Nephron (organoid): ENCODE measurements at regions not wholly inside any gene's neighbourhood (a gene's known extent, or its start where the extent isn't known, plus 50 kb on each side); places are given as distances from the start of the nearest gene placed in this dataset.

Experiments used
- H3K27ac Mint-ChIP-seq, 3 experiments: 2 replicates each; pipeline ENCODE4 v1.8.0; 2020; ENCODE audit warnings: mixed read lengths in 3 of 3, mild to moderate bottlenecking in 2 of 3, moderate library complexity in 1 of 3
- H3K27me3 Mint-ChIP-seq: 2 replicates; pipeline ENCODE4 v1.8.0; 2021; ENCODE audit warnings: low read depth, mild to moderate bottlenecking, moderate library complexity, mixed read lengths
- H3K36me3 Mint-ChIP-seq: 2 replicates; pipeline ENCODE4 v1.8.0; 2020; ENCODE audit warnings: low read depth, mixed read lengths
- H3K4me1 Mint-ChIP-seq: 2 replicates; pipeline ENCODE4 v1.8.0; 2020; ENCODE audit warnings: mixed read lengths
- H3K4me3 Mint-ChIP-seq, 3 experiments: 2 replicates each; pipeline ENCODE4 v1.8.0; 2020; ENCODE audit warnings: mild to moderate bottlenecking in 3 of 3, mixed read lengths in 3 of 3, moderate library complexity in 2 of 3
- H3K9me3 Mint-ChIP-seq: 2 replicates; pipeline ENCODE4 v1.8.0; 2020; ENCODE audit warnings: mixed read lengths
- TF ChIP-seq, protein P1 (sequence below), 3 experiments: fragments of 200-600 bp; sonication (generic); IDR thresholded peaks; one replicate each; pipeline ENCODE4 v1.5.0; 2021; ENCODE audit warnings: antibody characterized with exemption in 3 of 3; ENCODE audit not compliant: unreplicated experiment in 3 of 3

DNA sequence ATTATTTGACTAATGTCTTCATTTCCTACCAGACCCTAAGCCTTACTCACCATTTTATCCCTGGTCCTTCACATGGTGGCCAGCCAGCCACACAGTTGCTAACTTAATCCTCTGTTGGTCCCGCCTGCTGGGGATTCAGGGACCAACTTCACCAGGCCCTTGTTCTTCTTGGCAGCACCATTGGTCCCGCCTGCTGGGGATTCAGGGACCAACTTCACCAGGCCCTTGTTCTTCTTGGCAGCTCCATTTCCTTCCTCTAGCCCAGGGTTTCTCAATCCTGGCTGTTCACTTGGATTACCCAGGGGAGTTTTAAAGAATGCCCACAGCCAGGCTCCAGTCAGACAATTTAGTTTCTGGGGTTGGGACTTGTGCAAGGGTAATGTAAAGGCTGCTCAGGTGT, 233.1 kb upstream of the CSF3R start:
- no peak overlapping the region for H3K27ac Mint-ChIP-seq
- TF ChIP-seq, protein P1, sequence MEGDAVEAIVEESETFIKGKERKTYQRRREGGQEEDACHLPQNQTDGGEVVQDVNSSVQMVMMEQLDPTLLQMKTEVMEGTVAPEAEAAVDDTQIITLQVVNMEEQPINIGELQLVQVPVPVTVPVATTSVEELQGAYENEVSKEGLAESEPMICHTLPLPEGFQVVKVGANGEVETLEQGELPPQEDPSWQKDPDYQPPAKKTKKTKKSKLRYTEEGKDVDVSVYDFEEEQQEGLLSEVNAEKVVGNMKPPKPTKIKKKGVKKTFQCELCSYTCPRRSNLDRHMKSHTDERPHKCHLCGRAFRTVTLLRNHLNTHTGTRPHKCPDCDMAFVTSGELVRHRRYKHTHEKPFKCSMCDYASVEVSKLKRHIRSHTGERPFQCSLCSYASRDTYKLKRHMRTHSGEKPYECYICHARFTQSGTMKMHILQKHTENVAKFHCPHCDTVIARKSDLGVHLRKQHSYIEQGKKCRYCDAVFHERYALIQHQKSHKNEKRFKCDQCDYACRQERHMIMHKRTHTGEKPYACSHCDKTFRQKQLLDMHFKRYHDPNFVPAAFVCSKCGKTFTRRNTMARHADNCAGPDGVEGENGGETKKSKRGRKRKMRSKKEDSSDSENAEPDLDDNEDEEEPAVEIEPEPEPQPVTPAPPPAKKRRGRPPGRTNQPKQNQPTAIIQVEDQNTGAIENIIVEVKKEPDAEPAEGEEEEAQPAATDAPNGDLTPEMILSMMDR (IDR thresholded peaks at IDR 0.05; ENCODE audit: unreplicated experiment in 3 of 3): no peak
- H3K4me1 Mint-ChIP-seq: no peaks in the 10 kb centered on the region
- H3K9me3 Mint-ChIP-seq: peaks cover 2% of the 10 kb centered on the region
- peaks cover 69% of the 10 kb centered on the region for H3K27me3 Mint-ChIP-seq
- no peaks in the 10 kb centered on the region for H3K36me3 Mint-ChIP-seq
- H3K4me3 Mint-ChIP-seq: no peak overlapping the region

GRCh38 chr1:36714301-36714700, 231.6 kb upstream of the CSF3R start:
- H3K27ac Mint-ChIP-seq: no peak overlapping the region
- no peak overlapping the region for H3K4me3 Mint-ChIP-seq
- peaks cover 80% of the 10 kb centered on the region for H3K27me3 Mint-ChIP-seq
- H3K4me1 Mint-ChIP-seq: no peaks in the 10 kb centered on the region
- H3K36me3 Mint-ChIP-seq: no peaks in the 10 kb centered on the region
- TF ChIP-seq, protein P1 (IDR thresholded peaks at IDR 0.05; ENCODE audit: unreplicated experiment in 3 of 3): no peak
- H3K9me3 Mint-ChIP-seq: peaks cover 2% of the 10 kb centered on the region

- peaks cover 93% of the 10 kb centered on the region for H3K27me3 Mint-ChIP-seq
- no peak overlapping the region for H3K27ac Mint-ChIP-seq
- H3K9me3 Mint-ChIP-seq: peaks cover 2% of the 10 kb centered on the region
- TF ChIP-seq, protein P1 (IDR thresholded peaks at IDR 0.05; ENCODE audit: unreplicated experiment in 3 of 3): no peak
- H3K36me3 Mint-ChIP-seq: no peaks in the 10 kb centered on the region
- H3K4me1 Mint-ChIP-seq: no peaks in the 10 kb centered on the region
- no peak overlapping the region for H3K4me3 Mint-ChIP-seq
These were observed 228.8 kb upstream of the CSF3R start for GRCh38 chr1:36711480-36711879.

- H3K4me1 Mint-ChIP-seq: no peaks in the 10 kb centered on the region
- TF ChIP-seq, protein P1 (IDR thresholded peaks at IDR 0.05; ENCODE audit: unreplicated experiment in 3 of 3): no peak
- no peak overlapping the region for H3K27ac Mint-ChIP-seq
- H3K27me3 Mint-ChIP-seq: peaks cover 95% of the 10 kb centered on the region
- H3K4me3 Mint-ChIP-seq: no peak overlapping the region
- H3K36me3 Mint-ChIP-seq: no peaks in the 10 kb centered on the region
- peaks cover 2% of the 10 kb centered on the region for H3K9me3 Mint-ChIP-seq
These were observed 228.2 kb upstream of the CSF3R start for GRCh38 chr1:36710951-36711350.

DNA sequence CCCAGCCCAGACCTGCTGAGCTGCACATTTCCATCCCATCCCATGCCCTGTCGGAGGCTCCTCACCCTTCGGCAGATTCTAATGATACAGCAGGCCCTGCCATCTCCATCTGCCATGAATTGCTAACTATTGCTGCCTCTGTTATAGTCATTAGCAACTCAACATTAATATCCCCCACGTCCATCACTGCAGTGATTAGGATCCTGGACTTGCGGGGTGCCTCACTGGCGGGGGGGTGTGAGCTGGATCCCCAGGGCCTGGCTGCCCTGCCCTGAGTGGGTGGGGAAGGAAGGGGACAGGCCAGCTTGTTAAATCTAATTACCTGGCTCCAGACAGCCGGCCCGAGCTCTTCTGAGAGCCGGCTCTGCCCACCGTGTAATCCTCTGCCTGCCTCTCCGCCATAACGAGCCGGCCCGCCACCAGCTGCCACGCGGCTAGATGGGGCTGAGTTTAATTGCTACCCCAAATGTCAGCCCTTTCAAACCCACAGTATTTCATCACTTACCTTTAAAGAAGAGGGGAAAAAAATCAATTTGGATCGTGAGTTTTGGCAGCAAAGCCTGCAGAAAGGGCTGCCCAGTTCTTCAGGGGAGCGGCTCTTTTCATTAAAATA, 227.3 kb upstream of the CSF3R start:
- peaks cover 98% of the 10 kb centered on the region for H3K27me3 Mint-ChIP-seq
- H3K9me3 Mint-ChIP-seq: peaks cover 2% of the 10 kb centered on the region
- TF ChIP-seq, protein P1 (IDR thresholded peaks at IDR 0.05; ENCODE audit: unreplicated experiment in 3 of 3): no peak
- no peak overlapping the region for H3K4me3 Mint-ChIP-seq
- no peaks in the 10 kb centered on the region for H3K36me3 Mint-ChIP-seq
- H3K27ac Mint-ChIP-seq: no peak overlapping the region
- no peaks in the 10 kb centered on the region for H3K4me1 Mint-ChIP-seq

DNA sequence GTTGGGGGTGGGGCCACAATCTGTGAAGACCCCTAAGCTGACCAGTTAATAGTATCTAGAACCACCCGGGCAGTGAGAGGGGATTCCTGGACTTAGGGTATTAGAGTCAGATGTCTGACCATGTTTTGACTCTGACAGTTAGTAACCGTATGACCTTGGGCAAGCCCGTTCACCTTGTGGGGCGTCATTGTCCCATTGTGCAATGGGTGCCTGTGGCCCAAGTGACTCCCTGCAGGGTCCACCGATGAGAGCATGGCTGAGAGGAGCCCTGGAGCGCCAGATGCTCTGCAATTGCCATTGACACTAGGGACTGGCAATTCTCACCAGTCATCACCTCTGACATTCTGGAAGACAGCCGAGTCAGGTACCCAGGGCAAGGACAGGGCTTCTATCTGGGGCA, 225.9 kb upstream of the CSF3R start:
- H3K9me3 Mint-ChIP-seq: no peaks in the 10 kb centered on the region
- TF ChIP-seq, protein P1 (IDR thresholded peaks at IDR 0.05; ENCODE audit: unreplicated experiment in 3 of 3): no peak
- no peak overlapping the region for H3K4me3 Mint-ChIP-seq
- peaks cover 96% of the 10 kb centered on the region for H3K27me3 Mint-ChIP-seq
- H3K27ac Mint-ChIP-seq: no peak overlapping the region
- no peaks in the 10 kb centered on the region for H3K36me3 Mint-ChIP-seq
- H3K4me1 Mint-ChIP-seq: no peaks in the 10 kb centered on the region
